Heart right ventricle (tissue), 16 donors: ENCODE measurements at regions not wholly inside any gene's neighbourhood (a gene's known extent, or its start where the extent isn't known, plus 50 kb on each side); places are given as distances from the start of the nearest gene placed in this dataset.

Experiments used
- ATAC-seq, 8 donors: fragments of 200-7000 bp; cut with Tn5 transposase; one replicate each; pipeline ENCODE4 v1.9.1; 2020; ENCODE audit warnings: mild to moderate bottlenecking in 8 of 8, moderate library complexity in 8 of 8, moderate number of reproducible peaks in 1 of 8
- DNase-seq, 2 donors: peaks; one replicate each; pipeline ENCODE4 v3.0.0-alpha.2; 2020
- H3K27ac ChIP-seq, 10 donors: fragments of 200-600 bp; sonication (generic) in 2 of 10; one replicate each; pipeline versions ENCODE4 v1.5.0 to v1.8.0; 2020 to 2022; ENCODE audit warnings: mild to moderate bottlenecking in 3 of 10
- H3K27me3 ChIP-seq, 7 donors: fragments of 200-600 bp; one replicate each; pipeline ENCODE4 v1.8.0; 2021 to 2022; ENCODE audit warnings: mild to moderate bottlenecking in 2 of 7
- H3K36me3 ChIP-seq, 9 donors: fragments of 200-600 bp; sonication (generic) in 1 of 9; one replicate each; pipeline versions ENCODE4 v1.5.0 to v1.8.0; 2020 to 2022; ENCODE audit warnings: mild to moderate bottlenecking in 2 of 9
- H3K4me1 ChIP-seq, 9 donors: fragments of 200-600 bp; sonication (generic) in 1 of 9; one replicate each; pipeline versions ENCODE4 v1.5.0 to v1.8.0; 2020 to 2022; ENCODE audit warnings: mild to moderate bottlenecking in 4 of 9
- H3K4me3 ChIP-seq, 10 donors: fragments of 200-600 bp; sonication (generic) in 2 of 10; one replicate each; pipeline versions ENCODE4 v1.5.0 to v1.8.0; 2020 to 2022; ENCODE audit warnings: mild to moderate bottlenecking in 7 of 10, moderate library complexity in 2 of 10
- H3K9me3 ChIP-seq, 11 donors: fragments of 200-600 bp in 10 of 11; sonication (generic) in 2 of 11; one replicate each; pipeline versions ENCODE4 v1.5.0 to v1.8.0; 2013 to 2022; ENCODE audit warnings: mild to moderate bottlenecking in 2 of 11, control low read depth in 1 of 11, moderate library complexity in 1 of 11
- WGBS, 2 donors: extraction: QIAGEN DNeasy Blood & Tissue Kit; methylation state at CpG; one replicate each; pipeline ENCODE4 v1.1.7; 2013; ENCODE audit warnings: inconsistent platforms in 1 of 2; 5-methylcytosine and 5-hydroxymethylcytosine counted together
- intact Hi-C, 10 donors: fragments of 100-400 bp; cut with DNase I; formaldehyde crosslinking; loops; one replicate each; pipeline versions ENCODE4 v1.11.1 to v1.14.2; 2022
- TF ChIP-seq, protein P1 (sequence below), 9 donors: fragments of 200-600 bp; sonication (generic) in 2 of 9; IDR thresholded peaks; one replicate each; pipeline versions ENCODE4 v1.5.0 to v1.8.0; 2021 to 2022; ENCODE audit warnings: antibody characterized with exemption in 9 of 9, mild to moderate bottlenecking in 5 of 9, moderate library complexity in 1 of 9
- donor health status: Arrhythmogenic right ventricular cardiomyopathy.
- donor health status: ischemic (EF 13 %, LVEDD 7.1; RV severe dilation, severe dysfunction).
- donor health status: healthy with polysubstance abuse.
- donor health status: DM: no; HTN: yes; CAD: no.
- donor health status: DM: no; HTN: no; CAD: no.
- donor health status: ischemic (EF 25% LVEDD 6.9; RV normal size, moderate dysfunction).
- donor health status: ischemic (EF 25% LVEDD 5.7; RV mildly dilated, moderate dysfunction).
- donor health status: healthy.
- donor health status: DM: yes; HTN: yes; CAD: no.
- donor health status: Ischemic cardiomyopathy.
- donor health status: ischemic (EF 35%, LVEDD 5.7; RV mildly dilated, moderate dysfunction).
- donor health status: nonischemic (EF 11% LVEDD 7.7; RV severe dilation, severe dysfunction).
- donor health status: DM: yes; HTN: yes; CAD: no.
- donor health status: PGD.
- donor health status: ischemic (EF 29% LVEDD 5.4; RV normal size, mild dysfunction).
- donor health status: nonischemic (EF 23%, LVEDD 6.1; RV moderate dilation, normal function).

DNA sequence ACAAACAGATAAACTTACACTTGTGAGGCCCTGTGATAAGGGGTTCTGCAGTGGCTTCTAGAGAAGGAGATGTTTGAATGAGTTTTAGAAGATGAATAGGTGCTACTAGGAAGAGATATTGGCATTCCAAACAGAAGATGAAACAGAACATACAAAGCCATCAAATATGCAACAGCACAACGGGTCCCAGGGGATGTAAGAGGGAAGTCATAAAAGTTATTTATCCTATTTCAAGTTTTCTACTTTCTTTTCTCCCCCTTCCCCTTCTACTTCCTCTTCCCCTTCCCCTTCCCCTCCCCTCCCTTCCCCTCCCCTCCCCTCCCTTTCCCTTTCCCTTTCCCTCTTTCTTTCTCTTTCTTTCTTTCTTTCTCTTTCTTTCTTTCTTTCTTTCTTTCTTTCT is 94.9 kb upstream of the CADM1 start:
- TF ChIP-seq, protein P1, sequence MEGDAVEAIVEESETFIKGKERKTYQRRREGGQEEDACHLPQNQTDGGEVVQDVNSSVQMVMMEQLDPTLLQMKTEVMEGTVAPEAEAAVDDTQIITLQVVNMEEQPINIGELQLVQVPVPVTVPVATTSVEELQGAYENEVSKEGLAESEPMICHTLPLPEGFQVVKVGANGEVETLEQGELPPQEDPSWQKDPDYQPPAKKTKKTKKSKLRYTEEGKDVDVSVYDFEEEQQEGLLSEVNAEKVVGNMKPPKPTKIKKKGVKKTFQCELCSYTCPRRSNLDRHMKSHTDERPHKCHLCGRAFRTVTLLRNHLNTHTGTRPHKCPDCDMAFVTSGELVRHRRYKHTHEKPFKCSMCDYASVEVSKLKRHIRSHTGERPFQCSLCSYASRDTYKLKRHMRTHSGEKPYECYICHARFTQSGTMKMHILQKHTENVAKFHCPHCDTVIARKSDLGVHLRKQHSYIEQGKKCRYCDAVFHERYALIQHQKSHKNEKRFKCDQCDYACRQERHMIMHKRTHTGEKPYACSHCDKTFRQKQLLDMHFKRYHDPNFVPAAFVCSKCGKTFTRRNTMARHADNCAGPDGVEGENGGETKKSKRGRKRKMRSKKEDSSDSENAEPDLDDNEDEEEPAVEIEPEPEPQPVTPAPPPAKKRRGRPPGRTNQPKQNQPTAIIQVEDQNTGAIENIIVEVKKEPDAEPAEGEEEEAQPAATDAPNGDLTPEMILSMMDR (IDR thresholded peaks at IDR 0.05): no peak
- Histone ChIP-seq H3K4me3 (no peak overlapping the region), H3K9me3 (peaks cover 0 to 4% (median 0%) of the 10 kb centered on the region in 11 donors), H3K27ac (no peak overlapping the region), H3K27me3 (no peaks in the 10 kb centered on the region), H3K36me3 (no peaks in the 10 kb centered on the region), H3K4me1 (peaks cover 0 to 12% (median 0%) of the 10 kb centered on the region in 9 donors)
- DNase-seq (no peak), ATAC-seq (no peak)
- WGBS, 2 donors: 53 to 62% methylated on average over 1 of the region's 1 CpG
- intact Hi-C loops: no loop called here

DNA sequence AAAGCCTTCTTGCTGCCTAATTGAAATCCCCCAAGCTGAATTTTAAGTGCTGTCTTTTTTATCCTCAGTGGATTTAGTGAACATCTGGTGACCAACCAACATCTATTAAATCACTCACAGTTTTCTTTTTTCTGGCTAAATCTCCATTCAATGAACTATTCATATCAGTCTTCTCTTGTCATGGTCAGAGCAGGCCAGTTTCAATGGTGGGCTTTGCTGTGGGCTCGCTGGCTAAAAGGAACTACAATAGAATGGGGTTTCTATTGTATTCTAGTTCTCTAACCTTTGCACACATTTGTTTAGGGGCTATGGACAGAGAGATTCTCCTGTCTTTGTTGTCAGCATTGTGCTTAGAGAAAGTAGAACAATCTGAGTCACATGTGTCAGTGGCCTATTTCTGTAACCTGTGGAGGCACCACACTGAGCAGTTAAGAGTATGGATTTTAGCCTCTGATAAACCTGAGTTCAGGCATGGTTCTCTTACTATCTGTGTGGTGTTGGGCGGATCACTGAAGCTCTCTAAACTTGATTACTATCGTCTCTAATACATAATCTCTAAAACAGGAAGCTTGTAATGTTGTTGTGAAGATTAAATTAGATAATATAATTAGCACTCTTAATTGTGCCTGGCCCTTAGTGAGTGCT is 94.2 kb upstream of the CADM1 start:
- 74 to 78% methylated on average over 3 of the region's 3 CpGs for WGBS, 2 donors
- Histone ChIP-seq H3K9me3 (peaks cover 0 to 4% (median 0%) of the 10 kb centered on the region in 11 donors), H3K36me3 (no peaks in the 10 kb centered on the region), H3K27me3 (no peaks in the 10 kb centered on the region), H3K27ac (no peak overlapping the region), H3K4me3 (no peak overlapping the region), H3K4me1 (peaks cover 0 to 12% (median 0%) of the 10 kb centered on the region in 9 donors)
- intact Hi-C loops: no loop called here
- DNase-seq: no peak
- ATAC-seq: no peak
- TF ChIP-seq, protein P1 (IDR thresholded peaks at IDR 0.05): no peak

DNA sequence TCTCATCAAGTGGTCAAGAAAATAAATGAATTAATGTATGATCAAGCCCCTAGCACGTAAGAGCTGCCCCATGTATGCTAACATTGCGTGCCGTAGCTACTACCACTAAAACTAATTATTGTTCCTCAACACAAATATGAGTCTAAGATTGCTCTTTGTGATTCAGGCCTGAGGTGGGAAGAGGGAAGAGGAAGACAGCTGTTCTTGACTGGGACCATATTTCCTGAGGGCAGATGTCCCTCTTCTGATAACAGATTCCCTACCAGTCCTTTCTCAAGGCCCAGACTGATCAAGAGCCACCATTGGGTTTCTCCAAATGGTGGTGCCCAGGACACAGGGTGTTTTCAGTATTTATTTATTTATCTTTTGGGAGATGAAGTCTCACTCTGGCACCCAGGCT is 87.2 kb upstream of the CADM1 start:
- no peak overlapping the region for H3K27ac ChIP-seq
- TF ChIP-seq, protein P1 (IDR thresholded peaks at IDR 0.05): no peak
- 95 to 98% methylated on average over 3 of the region's 3 CpGs for WGBS, 2 donors

DNA sequence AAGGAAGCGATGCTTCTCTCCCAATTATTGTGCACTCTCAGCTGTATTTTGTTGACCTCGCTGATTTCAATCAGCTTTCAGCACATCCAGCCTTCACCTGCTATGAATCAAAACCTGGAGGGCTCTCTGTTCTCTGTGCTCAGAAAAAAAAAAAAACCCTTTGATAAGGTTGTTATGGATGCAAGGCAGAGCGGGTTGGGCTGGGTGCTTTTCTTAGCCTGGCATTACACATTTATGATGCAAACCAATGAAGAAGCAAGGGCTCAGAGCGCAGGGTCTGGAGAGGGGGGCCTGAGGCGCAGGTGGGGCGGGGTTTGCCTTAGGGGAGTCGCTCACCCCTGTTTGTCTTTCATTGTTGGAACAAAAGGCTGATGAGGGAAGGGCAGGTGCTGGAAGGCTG is 86.0 kb upstream of the CADM1 start:
- intact Hi-C loops: no loop called here
- Histone ChIP-seq H3K27me3 (no peaks in the 10 kb centered on the region), H3K4me1 (peaks cover 0 to 6% (median 0%) of the 10 kb centered on the region in 9 donors), H3K27ac (no peak overlapping the region), H3K9me3 (peaks cover 0 to 24% (median 7%) of the 10 kb centered on the region in 11 donors), H3K4me3 (no peak overlapping the region), H3K36me3 (no peaks in the 10 kb centered on the region)
- 38 to 54% methylated on average over 7 of the region's 7 CpGs for WGBS, 2 donors
- DNase-seq (no peak), ATAC-seq (peak in 6 of 8 donors; percentile 42 to 85 (median 76))
- TF ChIP-seq, protein P1 (IDR thresholded peaks at IDR 0.05): no peak

More for the DNA sequence above, 87.2 kb upstream of the CADM1 start:
- DNase-seq (no peak), ATAC-seq (no peak)
- intact Hi-C loops: no loop called here
- Histone ChIP-seq H3K36me3 (no peaks in the 10 kb centered on the region), H3K9me3 (peaks cover 0 to 24% (median 7%) of the 10 kb centered on the region in 11 donors), H3K27me3 (no peaks in the 10 kb centered on the region), H3K4me1 (peaks cover 0 to 6% (median 0%) of the 10 kb centered on the region in 9 donors), H3K4me3 (no peak overlapping the region)
